Gastrocnemius medialis (tissue), 4 donors: ENCODE measurements at regions not wholly inside any gene's neighbourhood (a gene's known extent, or its start where the extent isn't known, plus 50 kb on each side); places are given as distances from the start of the nearest gene placed in this dataset.

Source experiments
- CTCF ChIP-seq, 5 experiments: fragments of 450-650 bp in 3 of 5; fragments of 200-600 bp in 2 of 5; sonication (generic) in 2 of 5; IDR thresholded peaks in 4 of 5; conservative IDR thresholded peaks in 1 of 5; 1 replicate in 4 of 5; 2 replicates in 1 of 5; pipeline ENCODE4 v1.5.1; 2016 to 2019; ENCODE audit warnings: antibody characterized with exemption in 5 of 5, mild to moderate bottlenecking in 3 of 5, moderate library complexity in 3 of 5
- POLR2A ChIP-seq, 2 donors: fragments of 450-650 bp; IDR thresholded peaks; one replicate each; pipeline ENCODE4 v1.6.1; 2017; ENCODE audit warnings: antibody characterized with exemption in 2 of 2, mild to moderate bottlenecking in 2 of 2, moderate library complexity in 2 of 2

DNA sequence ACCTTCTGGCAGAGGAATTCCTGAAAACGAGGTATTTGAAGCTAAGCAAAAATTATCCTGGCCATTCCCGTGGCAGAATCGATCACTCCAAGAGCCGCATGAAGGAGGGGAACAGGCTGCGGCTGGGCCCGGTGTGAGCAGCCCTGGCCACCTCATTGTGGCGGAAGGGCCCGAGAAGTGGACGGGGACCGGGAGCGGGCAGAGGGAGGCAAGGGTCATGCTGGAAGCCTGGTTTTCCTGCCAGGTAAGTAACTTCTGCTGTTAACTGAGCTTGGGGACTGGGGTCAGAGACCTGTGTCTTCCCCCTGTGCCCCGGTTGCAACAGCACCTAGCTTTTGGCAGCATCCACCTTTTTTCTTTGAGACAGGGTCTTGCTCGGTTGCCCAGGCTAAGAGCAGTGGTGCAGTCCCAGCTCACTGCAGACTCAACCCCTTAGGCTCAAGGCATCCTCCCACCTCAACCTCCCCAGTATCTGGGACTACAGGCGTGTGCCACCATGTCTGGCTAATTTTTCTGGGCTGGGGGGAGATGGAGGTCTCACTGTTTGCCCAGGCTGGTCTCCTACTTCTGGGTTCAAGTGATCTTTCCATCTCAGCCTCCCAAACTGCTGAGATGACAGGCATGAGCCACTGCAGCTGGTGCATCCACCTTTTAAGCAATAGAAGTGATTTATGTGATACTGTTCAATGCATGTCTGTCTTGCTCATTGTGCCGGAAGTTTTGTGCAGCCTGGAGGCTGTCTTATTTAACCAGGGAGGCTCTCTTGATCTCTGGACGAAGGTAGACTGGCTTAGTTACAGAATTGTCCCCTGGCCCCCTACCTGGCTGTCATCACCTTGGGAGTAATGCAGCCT lies 174.0 kb upstream of the MYL2 start:
- TF ChIP-seq CTCF (IDR thresholded peaks at IDR 0.05 in 4 of 5, conservative IDR thresholded peaks at IDR 0.05 in 1 of 5) (no peak), POLR2A (IDR thresholded peaks at IDR 0.05) (no peak)
